HG03469 (cell line): ENCODE measurements at regions not wholly inside any gene's neighbourhood (a gene's known extent, or its start where the extent isn't known, plus 50 kb on each side); places are given as distances from the start of the nearest gene placed in this dataset.
"Not testable (repeated sequence)": the region's sequence is repeated elsewhere in the genome, so short reads cannot be mapped to it uniquely, and the experiment has no call there.

Source experiments
- ATAC-seq: cut with Tn5 transposase; IDR thresholded peaks from one replicate; pipeline ENCODE4 v1.9.1; 2021; ENCODE audit warnings: mild to moderate bottlenecking, moderate library complexity, moderate number of reproducible peaks; ENCODE audit not compliant: unreplicated experiment

DNA sequence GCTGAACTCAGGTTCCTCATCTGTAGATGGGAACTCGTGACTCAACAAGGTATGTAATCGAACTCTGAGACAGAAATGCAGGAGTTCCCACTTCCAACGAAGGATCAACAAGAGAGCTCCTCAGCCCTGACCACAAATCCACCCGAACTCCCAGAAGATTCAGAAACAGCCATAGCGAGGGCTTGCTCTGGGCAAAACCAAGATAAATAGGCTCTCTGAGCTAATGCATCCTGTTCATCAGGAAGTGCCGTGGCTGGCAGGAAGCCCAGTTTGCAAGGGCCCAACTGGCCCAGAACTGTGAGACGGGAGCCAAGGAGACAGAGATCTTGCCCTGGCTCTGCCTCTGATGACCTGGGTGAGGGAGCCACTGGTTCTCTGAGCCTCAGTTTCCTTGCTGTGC is 141.7 kb upstream of the PFKP start:
- no peak for ATAC-seq

DNA sequence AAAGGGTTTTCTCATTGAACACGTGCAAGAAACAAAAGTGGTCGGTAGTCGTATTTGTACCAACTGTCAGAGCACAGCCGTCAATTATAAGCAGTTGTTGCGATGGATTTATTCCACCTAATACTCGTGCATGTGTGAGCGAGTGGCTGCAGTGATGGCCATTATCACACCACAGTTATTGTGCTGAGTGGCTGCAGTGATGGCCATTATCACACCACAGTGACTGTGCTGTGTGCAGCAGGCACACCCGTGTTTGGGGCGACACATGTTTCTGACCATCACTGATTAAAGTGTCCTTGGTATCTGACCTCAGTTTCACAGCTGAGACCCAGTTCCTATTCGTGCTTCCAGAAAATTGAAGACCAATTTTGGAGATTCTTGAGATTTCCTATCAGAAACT is 142.9 kb upstream of the PFKP start:
- no peak for ATAC-seq

DNA sequence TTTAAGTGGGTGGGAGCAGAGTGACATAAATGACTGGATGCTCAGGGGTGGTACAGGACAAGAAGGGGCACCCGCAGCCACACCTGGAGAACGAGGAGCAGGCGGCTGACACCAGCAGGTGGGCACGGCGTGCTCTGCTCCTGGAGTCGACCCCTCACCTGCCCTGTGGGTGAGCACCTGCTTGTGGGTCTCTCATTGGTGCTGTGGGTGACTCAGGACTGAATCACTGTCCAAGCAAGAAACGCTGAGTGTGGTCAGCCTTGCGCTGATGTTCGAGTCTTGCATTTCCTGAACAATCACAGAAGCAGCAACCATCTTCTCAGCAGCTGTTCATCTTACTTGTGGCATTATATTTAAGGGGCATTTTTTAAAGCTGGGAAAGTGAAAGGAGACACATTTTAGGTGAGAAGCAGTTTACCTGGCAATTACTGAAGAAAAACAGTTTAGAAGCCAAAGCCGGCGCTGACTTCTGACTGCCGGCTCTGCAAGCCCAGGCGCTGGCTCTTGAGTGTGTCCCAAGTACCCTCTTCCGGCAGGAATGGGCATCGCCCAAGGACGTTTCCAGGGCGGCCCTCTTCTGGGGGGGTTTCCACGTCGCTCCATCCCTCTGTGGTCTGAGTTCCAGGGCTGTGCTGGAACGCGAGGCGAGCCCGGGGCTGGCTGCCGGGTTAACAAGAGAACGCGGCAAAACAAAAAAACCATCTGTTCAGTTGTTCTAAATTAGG is 145.2 kb upstream of the PFKP start:
- no peak for ATAC-seq

- no peak for ATAC-seq
Observed at GRCh38 chr10:2920637-2921036, 146.7 kb upstream of the PFKP start.

- ATAC-seq: no peak
Observed at GRCh38 chr10:2920168-2920567, 147.2 kb upstream of the PFKP start.

- no peak for ATAC-seq
Observed at GRCh38 chr10:2919016-2919415, 148.3 kb upstream of the PFKP start.

DNA sequence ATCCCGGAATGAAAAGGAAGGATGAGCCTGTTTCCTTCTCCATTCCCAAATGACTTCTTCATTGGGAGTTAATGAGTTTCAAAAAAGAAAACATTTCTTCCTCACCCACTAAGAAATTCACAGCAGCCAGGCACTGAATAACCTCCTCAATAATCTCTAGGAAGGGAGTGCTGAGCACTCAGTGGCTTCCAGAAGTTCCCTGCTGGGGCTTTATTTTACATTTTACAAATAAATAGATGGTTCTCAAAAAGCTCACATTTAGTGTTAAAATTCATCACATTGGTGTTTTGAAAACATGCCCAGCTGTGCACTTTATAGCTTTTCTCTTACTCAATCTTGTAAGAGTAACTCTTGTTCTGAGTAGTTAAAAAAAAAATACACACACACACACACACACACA is 148.9 kb upstream of the PFKP start:
- no peak for ATAC-seq

DNA sequence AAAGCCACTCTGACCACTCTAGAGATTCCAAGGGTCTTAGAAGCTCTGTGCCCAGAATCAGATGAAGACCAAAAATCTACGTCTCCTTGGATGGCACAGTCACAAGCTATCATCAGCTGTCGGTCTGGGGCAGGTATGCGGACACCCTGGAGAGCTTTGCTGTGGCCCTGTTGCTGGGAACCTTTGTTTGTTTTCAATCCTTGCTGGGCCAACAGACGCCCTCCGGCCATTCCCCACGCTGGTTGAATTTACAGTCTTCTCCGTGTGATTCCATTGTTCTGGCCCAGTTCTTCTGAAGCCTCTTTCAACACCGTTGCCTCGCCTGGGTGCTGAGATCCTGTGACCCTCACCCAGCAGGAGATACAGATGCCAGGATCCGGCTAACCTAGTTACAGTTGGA is 149.4 kb upstream of the PFKP start:
- ATAC-seq: no peak

GRCh38 chr10:2915412-2915811 is 151.9 kb upstream of the PFKP start:
- no peak for ATAC-seq

DNA sequence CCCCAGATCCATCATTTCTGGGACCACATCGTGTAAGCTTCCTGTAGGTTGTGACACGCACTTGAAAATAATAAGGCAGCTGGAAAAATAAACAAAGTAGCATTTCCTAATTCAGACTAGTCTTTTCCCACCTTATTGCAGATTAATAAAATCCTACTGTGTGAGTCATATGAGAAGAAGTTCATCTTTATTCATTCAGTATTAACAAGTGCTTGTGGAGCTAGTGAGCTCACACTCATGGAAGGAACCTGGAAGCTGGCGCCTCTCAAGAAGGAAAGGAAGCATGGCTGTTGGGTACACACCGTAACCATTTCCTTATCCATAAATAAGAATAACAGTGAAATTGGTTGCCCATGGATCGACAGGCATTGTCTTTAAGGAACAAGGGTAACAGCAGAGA is 152.6 kb upstream of the PFKP start:
- ATAC-seq: no peak

- no peak for ATAC-seq
Observed at GRCh38 chr10:2913474-2913873, 153.9 kb upstream of the PFKP start.

- ATAC-seq: no peak
Observed at GRCh38 chr10:2910656-2911055, 156.7 kb upstream of the PFKP start.

DNA sequence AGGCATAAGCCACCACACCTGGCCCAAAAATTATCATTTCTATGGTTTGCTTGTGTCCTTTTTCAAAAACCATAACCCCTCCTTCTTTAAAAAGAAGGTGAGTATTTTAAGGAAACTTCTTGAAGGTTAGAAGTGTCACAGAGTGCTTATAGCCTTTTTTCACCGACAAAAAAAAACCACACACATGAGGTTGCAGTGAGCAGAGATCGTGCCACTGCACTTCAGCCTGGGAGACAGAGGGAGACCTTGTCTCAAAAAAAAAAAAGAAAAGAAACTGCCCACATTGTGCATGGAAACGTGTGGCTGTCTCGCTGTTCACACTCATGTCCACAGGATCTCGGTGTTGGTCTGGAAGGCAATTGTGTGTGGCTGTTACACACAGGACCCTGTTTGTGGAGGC is 157.4 kb upstream of the PFKP start:
- no peak for ATAC-seq

- ATAC-seq: no peak
Observed at GRCh38 chr10:2908851-2909630, 158.3 kb upstream of the PFKP start.

DNA sequence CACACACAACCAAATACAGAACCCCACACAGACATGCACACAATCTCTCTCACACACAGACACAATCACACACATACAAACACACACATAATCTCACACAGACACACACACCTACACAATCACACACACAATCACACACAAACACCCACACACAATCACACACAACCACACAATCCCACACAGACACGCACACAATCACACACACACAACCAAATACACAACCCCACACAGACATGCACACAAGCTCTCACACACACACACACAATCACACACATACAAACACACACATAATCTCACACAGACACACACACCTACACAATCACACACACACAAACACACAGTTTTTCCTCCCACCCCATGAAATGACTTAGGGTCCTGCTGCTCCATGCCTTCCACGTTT is 160.4 kb upstream of the PFKP start:
- no peak for ATAC-seq

- ATAC-seq: no peak
Observed at GRCh38 chr10:2905851-2906250, 161.5 kb upstream of the PFKP start.

DNA sequence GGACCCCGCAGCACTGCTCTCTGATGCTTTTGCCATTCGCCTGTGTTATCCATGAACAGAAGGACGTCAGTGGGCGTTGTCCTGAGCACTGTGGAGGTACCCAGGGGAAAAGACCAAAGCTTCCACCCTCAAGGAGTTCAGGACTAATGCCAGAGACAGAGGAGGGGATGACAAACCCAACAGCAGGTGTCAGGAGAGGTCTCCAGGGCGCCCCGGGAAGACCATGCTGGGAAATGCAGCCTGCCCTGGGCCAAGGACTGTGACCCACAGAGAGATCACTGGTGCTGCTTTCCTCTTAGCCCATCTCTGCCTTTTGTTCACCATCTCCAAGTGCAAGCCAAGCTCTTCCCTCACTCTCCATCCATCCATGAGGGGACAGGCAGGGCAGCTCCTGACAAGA is 166.8 kb upstream of the PFKP start:
- no peak for ATAC-seq

DNA sequence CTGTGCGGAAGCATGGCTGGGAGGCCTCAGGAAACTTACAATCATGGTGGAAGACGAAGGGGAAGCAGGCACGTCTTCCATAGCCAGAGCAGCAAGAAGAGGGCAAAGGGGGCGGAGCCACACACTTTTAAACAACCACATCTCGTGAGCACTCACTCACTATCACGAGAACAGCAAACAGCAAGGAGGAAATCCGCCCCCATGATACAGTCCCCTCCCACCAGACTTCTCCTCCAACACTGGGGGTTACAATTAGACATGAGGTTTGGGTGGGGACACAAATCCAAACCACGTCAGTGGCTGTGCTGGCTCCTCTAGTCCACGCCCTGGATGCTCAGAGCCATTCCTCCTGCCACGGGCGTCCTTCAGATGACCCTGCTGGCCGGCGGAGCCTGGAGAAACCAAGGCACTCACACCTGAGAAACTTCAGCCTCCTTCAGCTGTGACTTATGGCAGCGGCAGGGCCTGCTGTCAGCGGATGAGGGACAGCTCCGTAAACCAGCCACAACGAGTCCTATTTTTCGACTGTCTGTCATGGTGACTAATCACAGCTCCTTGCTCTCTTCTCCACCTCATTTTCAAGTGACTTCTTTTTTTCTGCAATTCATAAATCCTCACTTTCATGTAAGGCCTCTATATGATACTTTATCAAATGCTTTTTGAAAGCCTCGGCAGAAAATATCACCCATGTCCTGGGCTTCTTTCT is 167.9 kb upstream of the PFKP start:
- ATAC-seq: no peak

DNA sequence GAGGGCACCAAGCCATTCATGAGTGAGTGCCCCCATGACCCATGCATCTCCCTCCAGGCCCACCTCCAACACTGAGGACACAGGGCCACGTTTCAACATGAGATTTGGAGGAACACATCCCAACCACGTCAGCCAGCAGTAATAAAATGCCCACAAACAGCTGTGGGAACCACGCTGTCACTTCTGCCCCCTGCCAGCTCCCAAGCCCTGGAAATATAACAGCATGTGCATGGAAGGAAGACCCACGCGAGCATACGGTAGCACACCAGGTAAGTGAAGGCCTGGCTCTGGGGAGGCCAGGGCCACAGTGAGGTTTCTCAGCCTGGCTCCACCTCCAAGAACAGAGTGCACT is 168.9 kb upstream of the PFKP start:
- no peak for ATAC-seq

DNA sequence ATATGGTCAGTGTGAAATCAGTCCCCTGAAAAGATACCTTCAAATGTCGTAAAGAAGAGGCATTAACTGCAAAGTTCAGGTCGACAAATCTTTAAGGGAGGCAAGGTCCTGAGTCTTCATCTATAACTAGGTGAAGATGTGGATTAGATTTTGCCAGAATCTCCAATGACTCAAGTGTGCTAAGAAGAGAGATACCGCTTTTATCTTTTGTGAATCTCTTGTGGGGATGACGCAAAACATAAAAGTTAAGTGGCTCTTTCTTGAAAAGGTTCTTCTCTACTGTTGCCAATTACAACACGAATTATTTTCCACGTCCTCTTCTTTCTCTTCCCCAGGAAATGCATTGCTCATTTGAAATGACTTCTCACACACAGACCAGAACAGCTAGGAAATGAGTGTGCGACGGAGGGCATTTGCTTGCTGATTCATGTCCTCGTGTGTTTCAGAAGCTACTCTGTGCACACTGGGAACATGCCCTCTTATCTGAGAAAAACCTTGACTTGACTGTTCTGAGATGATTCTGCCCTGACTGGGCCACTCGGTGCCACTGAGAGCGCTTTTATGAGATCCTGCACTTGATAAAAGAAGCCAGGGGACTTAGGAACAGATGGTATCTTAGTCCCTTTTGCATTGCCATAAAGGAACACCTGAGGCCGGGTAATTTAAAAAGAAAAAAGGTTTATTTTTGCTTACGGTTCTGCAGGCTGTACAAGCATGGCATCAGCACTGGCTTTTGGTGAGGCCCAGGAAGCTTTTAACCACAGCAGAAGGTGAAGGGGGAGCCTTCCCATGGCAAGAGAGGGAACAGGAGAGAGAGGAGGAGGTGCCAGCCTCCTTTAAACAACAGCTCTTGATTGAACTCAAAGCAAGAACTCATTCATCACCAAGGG is 169.5 kb upstream of the PFKP start:
- ATAC-seq: no peak

DNA sequence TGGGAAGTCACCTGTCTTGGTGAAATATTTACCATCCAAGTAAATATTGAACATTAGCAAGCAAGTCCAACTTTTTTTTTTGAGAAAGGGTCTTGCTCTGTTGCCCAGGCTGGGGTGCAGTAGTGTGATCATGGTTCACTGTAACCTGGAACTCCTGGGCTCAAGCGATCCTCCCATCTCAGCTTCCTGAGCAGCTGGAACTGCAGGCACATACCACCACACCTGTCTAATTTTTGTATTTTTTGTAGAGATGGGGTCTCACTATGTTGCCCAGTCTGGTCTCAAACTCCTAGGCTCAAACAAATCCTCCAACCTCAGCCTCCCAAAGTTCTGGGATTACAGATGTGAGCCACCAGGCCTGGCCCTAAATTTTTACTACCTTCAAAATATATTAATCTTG is 171.0 kb upstream of the PFKP start:
- ATAC-seq: not testable (repeated sequence)
